PC-9 (cell line): ENCODE measurements at regions not wholly inside any gene's neighbourhood (a gene's known extent, or its start where the extent isn't known, plus 50 kb on each side); places are given as distances from the start of the nearest gene placed in this dataset.

ENCODE experiments used
- BruUV-seq: library from RNA; stranded (reverse); fragments of 400-500 nt; replicated peaks from 2 replicates; lab custom pipeline; 2021; lab: Mats Ljungman, UMichigan
- CTCF ChIA-PET: fragments of 300-600 bp; sonication (Branson Sonifier 250); formaldehyde crosslinking; loops from one replicate; lab custom pipeline; 2022; ENCODE audit warnings: antibody characterized with exemption; lab: Charles Lee
- POLR2A ChIA-PET: fragments of 300-600 bp; sonication (Branson Sonifier 250); formaldehyde crosslinking; loops from one replicate; lab custom pipeline; 2022; ENCODE audit warnings: antibody characterized with exemption; ENCODE audit not compliant: unreplicated experiment; lab: Charles Lee
- DNase-seq, 2 experiments: peaks; one replicate each; pipeline versions ENCODE4 v3.0.0 to v3.0.0-alpha.2; 2015 to 2022; ENCODE audit warnings: mixed read lengths in 1 of 2
- H2AFZ ChIP-seq: fragments of 200-600 bp; sonication (generic); 2 replicates; pipeline ENCODE4 v1.8.1; 2017; ENCODE audit warnings: antibody characterized with exemption
- H3F3A ChIP-seq: fragments of 200-600 bp; sonication (generic); 2 replicates; pipeline ENCODE4 v1.8.1; 2017; ENCODE audit warnings: antibody characterized with exemption, mild to moderate bottlenecking, low read depth; ENCODE audit not compliant: insufficient read depth
- H3K27ac ChIP-seq: fragments of 200-600 bp; sonication (generic); 2 replicates; pipeline ENCODE4 v1.6.1; 2016; ENCODE audit warnings: mixed run types
- H3K27me3 ChIP-seq: fragments of 200-600 bp; sonication (generic); 2 replicates; pipeline ENCODE4 v1.6.1; 2016; ENCODE audit warnings: low read depth, mixed run types; ENCODE audit not compliant: insufficient read depth
- H3K36me3 ChIP-seq: fragments of 200-600 bp; sonication (generic); 2 replicates; pipeline ENCODE4 v1.6.1; 2016; ENCODE audit warnings: low read depth, mixed run types
- H3K4me1 ChIP-seq: fragments of 200-600 bp; sonication (generic); replicated peaks from 2 replicates; pipeline ENCODE4 v1.6.1; 2016; ENCODE audit warnings: mixed run types; ENCODE audit not compliant: insufficient read depth
- H3K4me2 ChIP-seq: fragments of 200-600 bp; sonication (generic); 2 replicates; pipeline ENCODE4 v1.6.1; 2017; ENCODE audit warnings: mixed run types
- H3K4me3 ChIP-seq: fragments of 200-600 bp; sonication (generic); 2 replicates; pipeline ENCODE4 v1.6.1; 2016; ENCODE audit warnings: mixed run types
- H3K79me2 ChIP-seq: fragments of 200-600 bp; sonication (generic); 2 replicates; pipeline ENCODE4 v1.6.1; 2017; ENCODE audit warnings: low read depth, mixed run types
- H3K9me2 ChIP-seq: fragments of 200-600 bp; sonication (generic); 2 replicates; pipeline ENCODE4 v1.8.1; 2017; ENCODE audit warnings: mild to moderate bottlenecking; ENCODE audit not compliant: insufficient read depth
- H3K9me3 ChIP-seq: fragments of 200-600 bp; sonication (generic); 2 replicates; pipeline ENCODE4 v1.8.1; 2016; ENCODE audit warnings: low read depth; ENCODE audit not compliant: insufficient read depth
- H4K20me1 ChIP-seq: fragments of 200-600 bp; sonication (generic); 2 replicates; pipeline ENCODE4 v1.8.1; 2017; ENCODE audit not compliant: insufficient read depth
- CTCF ChIP-seq: fragments of 200-600 bp; sonication (generic); conservative IDR thresholded peaks from 2 replicates; pipeline ENCODE4 v1.6.1; 2017; ENCODE audit warnings: mixed run types, antibody characterized with exemption, mild to moderate bottlenecking, moderate library complexity
- EZH2 ChIP-seq: fragments of 200-600 bp; sonication (generic); IDR thresholded peaks from 2 replicates; pipeline ENCODE4 v1.8.0; 2017; ENCODE audit warnings: antibody characterized with exemption, low read depth
- intact Hi-C: fragments of 100-400 bp; cut with micrococcal nuclease; formaldehyde crosslinking; loops from one replicate; pipeline ENCODE4 v1.10.0; 2022; ENCODE audit not compliant: unreplicated experiment

- CTCF ChIA-PET: no interaction called here
- H3K27ac ChIP-seq: no peak overlapping the region
- peak; percentile 3 to 74 for DNase-seq
- peak overlapping the region; percentile 20; the same call in 1 of the 2 replicates for H3K4me3 ChIP-seq
- peaks cover 5% of the 10 kb centered on the region; the same call in 1 of the 2 replicates for H3F3A ChIP-seq
- intact Hi-C loops: no loop called here
- no peak for TF ChIP-seq EZH2
- TF ChIP-seq CTCF: no peak
- POLR2A ChIA-PET: interaction anchor here (0.6 kb wide), 2 partner anchors 213 to 231 kb away, joined by 5 to 6 read pairs; no protein-coding TSS in a partner anchor
- no peaks in the 10 kb centered on the region for H3K36me3 ChIP-seq
- peak overlapping the region; percentile 55; the same call in 1 of the 2 replicates for H2AFZ ChIP-seq
- H4K20me1 ChIP-seq: no peaks in the 10 kb centered on the region
- H3K4me1 ChIP-seq: peaks cover 11% of the 10 kb centered on the region; the same call in 1 of the 2 replicates
- no peaks in the 10 kb centered on the region for H3K79me2 ChIP-seq
- H3K9me3 ChIP-seq: no peaks in the 10 kb centered on the region; the same call in none of the 2 replicates
- H3K4me2 ChIP-seq: peak overlapping the region; percentile 60
- H3K9me2 ChIP-seq: no peaks in the 10 kb centered on the region
- no peaks in the 10 kb centered on the region for H3K27me3 ChIP-seq
- no TSS peak for BruUV-seq
These were observed 75.8 kb upstream of the UBAC2 start for GRCh38 chr13:99124794-99125316.

GRCh38 chr13:99125326-99125915 is 75.2 kb upstream of the UBAC2 start:
- intact Hi-C loops: no loop called here
- peak overlapping the region; percentile 55; the same call in 1 of the 2 replicates for H2AFZ ChIP-seq

GRCh38 chr13:99126821-99127220 is 73.8 kb upstream of the UBAC2 start:
- no peaks in the 10 kb centered on the region for H4K20me1 ChIP-seq

More at GRCh38 chr13:99125326-99125915, 75.2 kb upstream of the UBAC2 start:
- ChIA-PET POLR2A (interaction anchor here (0.6 kb wide), 2 partner anchors 212 to 231 kb away, joined by 5 to 6 read pairs; no protein-coding TSS in a partner anchor), CTCF (no interaction called here)
- no peak for DNase-seq
- no peak overlapping the region for H3K27ac ChIP-seq
- H3K4me2 ChIP-seq: peak overlapping the region; percentile 60
- H3K4me3 ChIP-seq: peak overlapping the region; percentile 20; the same call in 1 of the 2 replicates
- H3K79me2 ChIP-seq: no peaks in the 10 kb centered on the region
- H3K36me3 ChIP-seq: no peaks in the 10 kb centered on the region
- H3K4me1 ChIP-seq: peaks cover 11% of the 10 kb centered on the region; the same call in 1 of the 2 replicates
- BruUV-seq: no TSS peak
- H3K9me3 ChIP-seq: no peaks in the 10 kb centered on the region; the same call in none of the 2 replicates
- peaks cover 5% of the 10 kb centered on the region; the same call in 1 of the 2 replicates for H3F3A ChIP-seq
- H3K27me3 ChIP-seq: no peaks in the 10 kb centered on the region
- H3K9me2 ChIP-seq: no peaks in the 10 kb centered on the region
- no peaks in the 10 kb centered on the region for H4K20me1 ChIP-seq
- TF ChIP-seq EZH2: no peak
- TF ChIP-seq CTCF: no peak

More at GRCh38 chr13:99126821-99127220, 73.8 kb upstream of the UBAC2 start:
- Histone ChIP-seq H3K4me2 (no peak overlapping the region), H3K4me3 (no peak overlapping the region), H3K4me1 (peaks cover 11% of the 10 kb centered on the region; the same call in 1 of the 2 replicates), H3K79me2 (no peaks in the 10 kb centered on the region), H2AFZ (no peak overlapping the region), H3K27ac (no peak overlapping the region), H3F3A (peaks cover 5% of the 10 kb centered on the region; the same call in 1 of the 2 replicates), H3K27me3 (no peaks in the 10 kb centered on the region), H3K9me3 (no peaks in the 10 kb centered on the region; the same call in none of the 2 replicates), H3K36me3 (no peaks in the 10 kb centered on the region), H3K9me2 (no peaks in the 10 kb centered on the region)
- intact Hi-C loops: no loop called here
- DNase-seq: no peak
- BruUV-seq: no TSS peak
- POLR2A ChIA-PET: no interaction called here
- CTCF ChIA-PET: no interaction called here
- TF ChIP-seq EZH2 (no peak), CTCF (no peak)
